ENCODE measurements at regions not wholly inside any gene's neighbourhood (a gene's known extent, or its start where the extent isn't known, plus 50 kb on each side); places are given as distances from the start of the nearest gene placed in this dataset.
"Not testable (repeated sequence)": the region's sequence is repeated elsewhere in the genome, so short reads cannot be mapped to it uniquely, and the experiment has no call there.

DNA sequence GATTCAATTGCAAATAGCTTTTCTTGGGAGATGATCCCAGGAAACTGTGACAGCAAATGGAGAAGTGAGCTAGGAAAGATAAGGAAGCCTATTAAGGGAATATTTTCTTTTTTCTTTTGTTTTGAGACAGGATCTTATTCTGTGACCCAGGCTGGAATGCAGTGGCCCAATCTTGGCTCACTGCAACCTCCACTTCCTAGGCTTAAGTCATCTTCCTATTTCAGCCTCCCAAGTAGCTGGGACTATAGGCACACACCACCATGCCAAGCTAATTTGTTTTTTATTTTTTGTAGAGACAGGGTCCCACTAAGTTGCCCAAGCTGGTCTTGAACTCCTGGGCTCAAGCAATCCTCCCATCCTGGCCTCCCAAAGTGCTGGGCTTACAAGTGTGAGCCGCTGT lies 433.7 kb downstream of the RPS6KC1 start:
- no peak overlapping the region for H3K4me3 Mint-ChIP-seq
- H3K36me3 Mint-ChIP-seq = no peaks in the 10 kb centered on the region
- DNase-seq = no peak
- CTCF ChIA-PET = no interaction called here
- no peak overlapping the region for H3K27ac Mint-ChIP-seq
- no peaks in the 10 kb centered on the region for H3K27me3 Mint-ChIP-seq
- ATAC-seq = no peak
- no peaks in the 10 kb centered on the region for H3K4me1 Mint-ChIP-seq
- H3K9me3 Mint-ChIP-seq (ENCODE audit: low read depth) = no peaks in the 10 kb centered on the region

DNA sequence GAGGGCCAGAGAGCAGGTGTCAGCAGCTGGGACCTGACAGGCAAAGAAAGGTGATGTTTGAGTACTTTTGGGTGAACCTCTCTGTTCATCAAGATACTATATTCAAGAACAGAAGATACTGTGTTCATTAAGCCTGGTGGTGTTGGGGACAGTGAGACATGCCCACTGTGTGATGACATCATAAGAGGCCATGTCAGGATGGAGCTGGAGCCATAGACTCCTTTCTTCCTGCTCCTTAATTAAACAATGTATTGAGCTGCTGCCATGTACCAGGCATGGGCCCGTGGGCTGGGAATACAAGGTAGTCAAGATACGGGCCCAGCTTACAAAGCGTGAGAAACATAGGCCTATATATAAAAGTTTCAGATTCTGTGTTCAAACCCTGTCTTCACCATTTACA lies 435.4 kb downstream of the RPS6KC1 start:
- no peaks in the 10 kb centered on the region for H3K36me3 Mint-ChIP-seq
- DNase-seq = no peak

DNA sequence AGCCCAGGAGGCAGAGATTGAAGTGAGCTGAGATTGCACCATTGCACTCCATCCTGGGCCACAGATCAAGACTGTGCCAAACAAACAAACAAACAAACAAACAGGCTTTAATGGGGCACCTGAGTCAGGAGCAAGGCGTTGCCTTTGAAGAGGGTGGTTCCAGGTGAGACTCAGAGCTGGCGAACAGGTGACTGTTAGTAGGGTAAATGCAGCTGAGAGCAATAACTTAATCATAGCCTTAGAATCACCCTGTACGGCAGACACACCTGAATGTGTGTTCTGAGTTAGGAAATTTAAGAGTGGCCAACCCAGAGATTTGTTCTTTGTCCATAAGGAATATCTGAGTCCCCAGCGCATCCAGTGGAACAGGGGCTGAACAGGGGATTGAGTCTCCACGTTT lies 440.4 kb downstream of the RPS6KC1 start:
- Mint-ChIP-seq H3K27me3 (peaks cover 2% of the 10 kb centered on the region), H3K27ac (no peak overlapping the region), H3K9me3 (ENCODE audit: low read depth) (no peaks in the 10 kb centered on the region), H3K4me3 (no peak overlapping the region), H3K4me1 (no peaks in the 10 kb centered on the region), H3K36me3 (no peaks in the 10 kb centered on the region)
- CTCF ChIA-PET = no interaction called here
- no peak for DNase-seq
- ATAC-seq = no peak

More for the DNA sequence above, 435.4 kb downstream of the RPS6KC1 start:
- no peaks in the 10 kb centered on the region for H3K27me3 Mint-ChIP-seq
- H3K4me1 Mint-ChIP-seq = no peaks in the 10 kb centered on the region
- no peak overlapping the region for H3K27ac Mint-ChIP-seq
- CTCF ChIA-PET = interaction anchor here (1.1 kb wide), 1 partner anchor 11 kb away, joined by 3 read pairs; no protein-coding TSS in a partner anchor
- no peak overlapping the region for H3K4me3 Mint-ChIP-seq
- H3K9me3 Mint-ChIP-seq (ENCODE audit: low read depth) = no peaks in the 10 kb centered on the region
- no peak for ATAC-seq

DNA sequence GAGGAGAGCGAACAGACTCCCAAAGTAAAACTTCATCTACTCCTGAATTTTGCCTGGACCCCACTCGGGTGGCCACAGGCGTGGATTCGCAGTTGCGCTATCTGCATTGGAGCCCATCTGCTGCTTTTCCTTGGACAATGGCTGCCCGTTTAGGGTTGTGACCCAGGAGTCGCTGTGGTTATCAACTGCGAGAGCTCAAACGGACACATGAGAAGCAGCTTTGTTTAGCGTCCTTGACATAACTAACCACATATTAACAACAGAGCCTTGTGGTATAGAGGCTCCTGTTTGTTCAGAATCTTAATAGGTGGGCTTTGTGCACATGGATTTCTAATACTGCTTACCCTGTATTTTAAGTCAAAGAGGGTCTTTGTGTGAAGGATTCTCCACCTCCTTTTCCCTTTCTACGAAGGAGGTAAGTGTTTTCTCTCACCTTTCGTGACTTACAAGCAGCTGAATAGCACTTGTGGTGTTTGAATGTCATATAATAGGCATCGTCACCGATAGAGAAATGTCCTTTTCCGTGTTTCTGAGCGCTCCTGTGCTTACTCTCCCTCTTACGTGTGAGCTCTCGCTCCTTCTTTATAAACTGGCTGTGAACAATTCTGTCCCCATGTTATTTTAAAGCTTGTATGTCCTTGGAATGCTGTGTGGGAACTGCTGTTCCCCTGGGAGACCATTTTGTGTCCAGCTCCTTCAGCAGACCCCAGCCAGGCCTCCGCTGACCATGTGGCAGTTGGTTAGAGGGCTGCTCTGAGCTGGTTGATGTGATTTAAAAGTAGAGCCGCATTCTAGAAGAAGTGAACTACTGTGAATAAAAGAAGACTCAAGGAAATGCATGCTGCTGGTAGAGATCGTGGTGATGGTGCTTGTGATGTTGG lies 441.4 kb downstream of the RPS6KC1 start:
- Mint-ChIP-seq H3K9me3 (ENCODE audit: low read depth) (no peaks in the 10 kb centered on the region), H3K27me3 (peaks cover 2% of the 10 kb centered on the region), H3K36me3 (no peaks in the 10 kb centered on the region), H3K4me3 (no peak overlapping the region), H3K27ac (no peak overlapping the region), H3K4me1 (no peaks in the 10 kb centered on the region)
- DNase-seq (no peak), ATAC-seq (no peak)
- CTCF ChIA-PET = no interaction called here

DNA sequence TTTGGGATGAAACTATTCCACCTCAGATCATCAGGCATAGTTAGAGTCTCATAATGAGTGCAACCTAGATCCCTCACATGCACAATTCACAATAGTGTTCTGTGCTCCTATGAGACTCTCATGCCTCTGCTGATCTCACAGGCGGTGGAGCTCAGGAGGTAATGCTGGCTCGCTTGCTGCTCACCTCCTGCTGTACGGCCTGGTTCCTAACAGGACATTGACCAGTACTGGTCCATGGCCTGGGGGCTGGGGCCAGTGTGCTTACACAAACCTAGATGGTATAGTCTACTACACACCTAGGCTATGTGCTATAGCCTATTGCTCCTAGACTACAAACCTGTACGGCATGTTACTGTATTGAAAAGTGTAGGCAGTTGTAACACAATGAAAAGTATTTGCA lies 448.4 kb downstream of the RPS6KC1 start:
- H3K27ac Mint-ChIP-seq = no peak overlapping the region
- no peaks in the 10 kb centered on the region for H3K36me3 Mint-ChIP-seq
- ATAC-seq = no peak
- no peaks in the 10 kb centered on the region for H3K27me3 Mint-ChIP-seq
- no peaks in the 10 kb centered on the region for H3K4me1 Mint-ChIP-seq
- CTCF ChIA-PET = no interaction called here
- H3K4me3 Mint-ChIP-seq = no peak overlapping the region
- no peaks in the 10 kb centered on the region for H3K9me3 Mint-ChIP-seq (ENCODE audit: low read depth)
- DNase-seq = no peak

DNA sequence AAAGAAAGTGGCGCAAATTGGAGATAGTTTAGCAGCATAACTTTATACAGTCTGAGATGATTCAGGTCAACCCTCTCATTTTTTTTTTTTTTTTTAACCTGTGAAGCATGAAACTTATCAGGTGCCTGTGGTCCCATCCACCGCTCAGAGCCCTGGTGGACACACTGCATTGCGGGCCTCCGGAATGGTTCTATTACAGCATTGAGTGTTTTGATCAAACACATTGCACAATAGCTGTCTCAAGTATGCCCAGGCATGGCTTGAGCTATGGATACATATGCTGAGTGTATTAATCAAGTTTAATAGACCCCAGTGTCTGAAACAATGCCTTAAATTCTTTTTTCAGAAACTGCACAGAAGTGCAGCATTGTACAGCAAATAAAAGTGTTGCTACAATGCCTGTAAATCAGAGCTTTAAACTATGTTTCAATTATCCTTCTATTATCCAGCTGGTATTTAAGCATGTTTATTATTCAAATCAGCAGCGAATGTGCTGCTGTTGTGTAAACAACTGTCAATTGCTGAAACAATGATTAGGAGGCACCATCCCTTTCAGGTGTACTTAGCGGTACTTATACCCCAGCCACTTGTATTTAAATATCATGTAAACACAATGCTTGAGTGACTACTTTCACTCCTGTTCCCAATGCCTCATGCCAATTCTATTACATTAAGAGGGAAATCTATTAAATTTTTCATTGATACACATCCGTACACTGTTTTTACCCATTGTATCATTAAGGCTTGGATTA lies 456.6 kb downstream of the RPS6KC1 start:
- Mint-ChIP-seq H3K27me3 (no peaks in the 10 kb centered on the region), H3K36me3 (no peaks in the 10 kb centered on the region), H3K27ac (no peak overlapping the region), H3K9me3 (ENCODE audit: low read depth) (no peaks in the 10 kb centered on the region), H3K4me3 (no peak overlapping the region), H3K4me1 (no peaks in the 10 kb centered on the region)
- DNase-seq = no peak
- no peak for ATAC-seq
- CTCF ChIA-PET = no interaction called here

DNA sequence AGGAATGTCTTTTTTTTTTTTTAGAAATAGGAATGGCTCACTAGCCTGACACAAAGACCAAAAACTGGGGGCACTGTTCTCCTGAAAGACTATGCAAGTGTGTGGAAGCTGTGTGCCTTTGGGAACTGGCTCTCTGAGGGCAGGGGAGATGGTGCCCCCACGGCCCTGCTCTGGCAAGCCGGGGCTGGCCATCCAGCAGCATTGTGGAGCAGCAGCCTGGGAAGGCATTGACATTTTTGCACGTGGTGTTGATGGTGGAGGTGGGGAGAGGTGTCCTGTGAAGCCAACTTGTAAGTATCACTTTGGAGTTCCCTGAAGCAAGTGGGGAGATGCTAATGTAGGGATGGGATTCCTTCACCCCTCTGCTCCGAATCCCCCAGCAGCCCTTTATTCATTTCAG lies 460.1 kb downstream of the RPS6KC1 start:
- Mint-ChIP-seq H3K27me3 (no peaks in the 10 kb centered on the region), H3K9me3 (ENCODE audit: low read depth) (no peaks in the 10 kb centered on the region), H3K4me1 (no peaks in the 10 kb centered on the region), H3K27ac (no peak overlapping the region), H3K36me3 (no peaks in the 10 kb centered on the region), H3K4me3 (no peak overlapping the region)
- ATAC-seq (no peak), DNase-seq (no peak)
- CTCF ChIA-PET = no interaction called here

DNA sequence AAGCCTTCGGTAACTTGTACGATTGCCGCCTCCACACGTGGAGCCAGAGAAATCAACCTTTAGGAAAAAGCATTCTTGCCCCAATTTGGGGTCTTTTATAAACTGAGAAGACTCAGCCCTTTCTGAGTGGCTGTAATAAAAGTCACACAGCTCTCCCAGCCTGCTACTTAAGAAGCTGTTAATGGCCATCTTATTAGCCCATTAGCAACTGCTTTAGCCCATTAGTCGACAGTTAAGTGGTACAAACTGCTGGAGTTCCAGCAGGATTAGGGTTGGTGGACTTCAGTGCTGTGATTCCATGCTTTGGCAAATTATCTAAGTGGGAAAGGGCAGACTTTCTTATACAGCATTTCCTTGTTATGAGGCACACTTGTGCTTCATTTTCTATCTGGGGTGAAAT lies 461.3 kb downstream of the RPS6KC1 start:
- CTCF ChIA-PET = no interaction called here
- Mint-ChIP-seq H3K4me3 (no peak overlapping the region), H3K27ac (no peak overlapping the region), H3K27me3 (no peaks in the 10 kb centered on the region), H3K9me3 (ENCODE audit: low read depth) (no peaks in the 10 kb centered on the region), H3K4me1 (no peaks in the 10 kb centered on the region), H3K36me3 (no peaks in the 10 kb centered on the region)
- DNase-seq (no peak), ATAC-seq (no peak)

DNA sequence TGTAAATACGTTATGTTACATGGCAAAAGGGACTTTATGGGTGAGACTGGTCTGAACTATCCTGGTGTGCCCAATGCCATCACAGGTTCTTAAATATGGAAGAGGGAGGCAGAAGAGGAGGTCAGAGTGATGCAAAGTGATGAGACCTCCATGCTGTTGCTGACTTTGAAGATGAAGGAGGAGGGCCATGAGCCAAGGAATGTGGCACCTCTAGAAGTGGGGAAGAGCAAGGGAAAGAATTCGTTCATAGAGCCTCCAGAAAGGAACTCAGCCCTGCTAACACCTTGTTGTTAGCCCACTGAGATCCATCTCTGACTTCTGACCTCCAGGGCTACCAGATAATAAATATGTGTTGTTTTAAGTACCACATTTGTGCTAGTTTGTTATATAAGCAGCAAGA lies 462.0 kb downstream of the RPS6KC1 start:
- Mint-ChIP-seq H3K27ac (no peak overlapping the region), H3K9me3 (ENCODE audit: low read depth) (no peaks in the 10 kb centered on the region), H3K4me3 (no peak overlapping the region), H3K27me3 (no peaks in the 10 kb centered on the region), H3K4me1 (no peaks in the 10 kb centered on the region), H3K36me3 (no peaks in the 10 kb centered on the region)
- ATAC-seq = no peak
- CTCF ChIA-PET = no interaction called here
- DNase-seq = no peak

DNA sequence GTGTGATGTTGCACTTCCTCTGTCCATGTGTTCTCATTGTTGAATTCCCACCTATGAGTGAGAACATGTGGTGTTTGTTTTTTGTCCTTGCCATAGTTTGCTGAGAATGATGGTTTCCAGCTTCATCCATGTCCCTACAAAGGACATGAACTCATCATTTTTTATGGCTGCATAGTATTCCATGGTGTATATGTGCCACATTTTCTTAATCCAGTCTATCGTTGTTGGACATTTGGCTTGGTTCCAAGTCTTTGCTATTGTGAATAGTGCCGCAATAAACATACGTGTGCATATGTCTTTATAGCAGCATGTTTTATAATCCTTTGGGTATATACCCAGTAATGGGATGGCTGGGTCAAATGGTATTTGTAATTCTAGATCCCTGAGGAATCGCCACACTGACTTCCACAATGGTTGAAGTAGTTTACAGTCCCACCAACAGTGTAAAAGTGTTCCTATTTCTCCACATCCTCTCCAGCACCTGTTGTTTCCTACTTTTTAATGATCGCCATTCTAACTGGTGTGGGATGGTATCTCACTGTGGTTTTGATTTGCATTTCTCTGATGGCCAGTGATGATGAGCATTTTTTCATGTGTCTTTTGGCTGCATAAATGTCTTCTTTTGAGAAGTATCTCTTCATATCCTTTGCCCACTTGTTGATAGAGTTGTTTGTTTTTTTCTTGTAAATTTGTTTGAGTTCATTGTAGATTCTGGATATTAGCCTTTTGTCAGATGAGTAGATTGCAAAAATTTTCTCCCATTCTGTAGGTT lies 463.6 kb downstream of the RPS6KC1 start:
- H3K4me1 Mint-ChIP-seq; DNase-seq; CTCF ChIA-PET; H3K9me3 Mint-ChIP-seq (ENCODE audit: low read depth); H3K4me3 Mint-ChIP-seq; H3K27ac Mint-ChIP-seq; H3K27me3 Mint-ChIP-seq; H3K36me3 Mint-ChIP-seq; ATAC-seq: not testable (repeated sequence)

DNA sequence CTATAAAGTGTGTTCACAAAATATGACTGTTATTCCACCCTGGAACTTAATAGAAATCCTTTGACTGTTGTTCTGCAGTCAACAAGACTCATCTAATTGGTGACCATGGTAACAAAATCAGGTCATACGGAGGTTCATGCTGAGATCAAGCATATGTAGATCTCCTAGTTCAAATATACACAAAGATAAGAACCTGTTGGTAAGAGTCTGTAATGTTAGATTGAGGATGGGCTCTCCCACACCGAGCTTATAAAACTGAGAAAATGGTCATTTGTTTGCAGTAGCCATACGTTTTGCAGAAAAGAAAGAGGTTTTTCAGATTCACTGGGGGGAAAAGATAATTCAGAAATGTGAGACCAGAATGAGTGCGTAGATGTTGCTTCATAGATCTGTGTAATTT lies 468.1 kb downstream of the RPS6KC1 start:
- H3K36me3 Mint-ChIP-seq = no peaks in the 10 kb centered on the region
- H3K9me3 Mint-ChIP-seq (ENCODE audit: low read depth) = no peaks in the 10 kb centered on the region
- DNase-seq (no peak), ATAC-seq (no peak)
- no peak overlapping the region for H3K27ac Mint-ChIP-seq
- no peak overlapping the region for H3K4me3 Mint-ChIP-seq
- H3K4me1 Mint-ChIP-seq = no peaks in the 10 kb centered on the region
- CTCF ChIA-PET = no interaction called here
- no peaks in the 10 kb centered on the region for H3K27me3 Mint-ChIP-seq

DNA sequence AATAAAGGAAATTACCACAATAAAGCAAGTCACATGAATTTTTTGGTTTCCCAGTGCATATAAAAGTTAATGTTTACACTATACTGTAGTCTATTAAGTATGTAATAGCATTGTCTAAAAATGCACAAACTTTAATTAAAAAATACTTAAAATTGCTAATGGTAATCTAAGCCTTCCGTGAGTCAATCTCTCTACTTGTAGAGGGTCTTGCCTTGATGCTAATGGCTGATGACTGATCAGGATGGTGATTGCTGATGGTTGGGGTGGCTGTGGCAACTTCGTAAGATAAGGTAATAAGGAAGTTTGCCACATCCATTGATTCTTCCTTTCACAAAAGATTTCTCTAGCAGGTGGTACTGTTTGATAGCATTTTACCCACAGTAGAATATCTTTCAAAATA lies 466.6 kb upstream of the PROX1 start:
- DNase-seq (no peak), ATAC-seq (no peak)
- Mint-ChIP-seq H3K27me3 (no peaks in the 10 kb centered on the region), H3K36me3 (no peaks in the 10 kb centered on the region), H3K27ac (no peak overlapping the region), H3K4me1 (no peaks in the 10 kb centered on the region), H3K9me3 (ENCODE audit: low read depth) (no peaks in the 10 kb centered on the region), H3K4me3 (no peak overlapping the region)
- CTCF ChIA-PET = no interaction called here

DNA sequence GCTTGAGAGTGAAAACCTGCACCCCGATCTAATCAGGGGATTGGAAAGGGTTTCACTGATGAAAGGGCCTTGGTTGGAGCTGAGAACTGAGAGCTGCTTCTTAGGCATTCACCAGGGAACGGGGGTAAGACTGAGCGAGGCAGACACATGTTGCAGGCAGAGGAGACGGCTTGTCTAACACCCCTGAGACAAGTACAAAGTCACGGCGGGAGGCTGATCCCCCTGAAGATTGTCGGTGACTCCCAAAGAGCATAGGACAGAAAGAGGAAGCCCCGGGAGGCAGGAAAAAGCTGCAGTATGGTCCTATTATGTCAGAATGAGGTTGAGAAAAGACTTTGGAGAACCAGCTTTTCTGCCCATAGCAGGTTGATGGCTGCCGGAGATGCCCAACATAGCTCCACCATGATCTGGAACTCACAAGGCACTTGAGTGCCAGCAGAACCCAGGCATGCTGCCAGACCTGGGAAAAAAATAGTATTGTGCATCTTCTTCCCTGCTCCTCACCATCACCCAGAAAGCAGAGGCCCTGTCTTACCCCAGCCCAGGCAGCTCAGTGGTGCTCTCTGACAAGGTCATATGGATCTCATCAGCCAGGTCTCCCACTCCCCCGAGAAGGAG lies 463.9 kb upstream of the PROX1 start:
- CTCF ChIA-PET = no interaction called here
- H3K4me3 Mint-ChIP-seq = no peak overlapping the region
- ATAC-seq (no peak), DNase-seq (no peak)
- H3K27ac Mint-ChIP-seq = no peak overlapping the region
- H3K4me1 Mint-ChIP-seq = no peaks in the 10 kb centered on the region
- no peaks in the 10 kb centered on the region for H3K27me3 Mint-ChIP-seq
- no peaks in the 10 kb centered on the region for H3K36me3 Mint-ChIP-seq
- no peaks in the 10 kb centered on the region for H3K9me3 Mint-ChIP-seq (ENCODE audit: low read depth)

Data from activated CD8-positive, alpha-beta memory T cell treated with anti-CD3 and anti-CD28 coated beads, Interleukin-2, amount 10 ng/mL, durations not matched to agents 7 days and 5 days (primary cell).